SH-SY5Y (cell line): ENCODE measurements at regions not wholly inside any gene's neighbourhood (a gene's known extent, or its start where the extent isn't known, plus 50 kb on each side); places are given as distances from the start of the nearest gene placed in this dataset.

ENCODE experiments used
- GATA2 ChIP-seq: IDR thresholded peaks from 2 replicates; pipeline ENCODE4 v1.6.1; 2011; ENCODE audit warnings: mild to moderate bottlenecking, low read depth, low read length
- GATA3 ChIP-seq: IDR thresholded peaks from 2 replicates; pipeline ENCODE4 v1.6.1; 2011; ENCODE audit warnings: low read depth, mild to moderate bottlenecking, low read length, moderate library complexity

DNA sequence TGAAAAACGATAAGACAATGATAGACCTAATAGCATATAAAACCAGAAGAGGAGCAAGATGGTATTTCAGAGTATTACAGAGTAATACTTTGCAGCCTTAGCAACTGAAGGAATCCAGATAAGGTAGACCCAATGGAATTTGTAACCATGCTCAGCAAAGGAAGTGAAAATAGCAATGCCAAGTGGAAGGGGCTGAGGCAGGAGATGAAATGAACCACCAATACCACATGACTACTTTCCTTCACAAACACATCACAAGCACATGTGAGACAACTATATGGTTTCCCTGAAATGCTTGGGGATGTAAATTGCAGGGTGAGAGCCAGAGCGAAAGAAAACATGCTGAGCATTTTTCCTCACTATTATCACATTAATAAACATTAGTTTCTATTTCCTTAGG lies 79.8 kb upstream of the MELK start:
- no peak for TF ChIP-seq GATA2
- TF ChIP-seq GATA3: no peak
